ENCODE measurements at regions not wholly inside any gene's neighbourhood (a gene's known extent, or its start where the extent isn't known, plus 50 kb on each side); places are given as distances from the start of the nearest gene placed in this dataset.
"Not testable (repeated sequence)": the region's sequence is repeated elsewhere in the genome, so short reads cannot be mapped to it uniquely, and the experiment has no call there.

GRCh38 chr3:10109-10996 lies 186.2 kb upstream of the CHL1 start:
- ATAC-seq; intact Hi-C loops (cut with DNase I, micrococcal nuclease); DNase-seq: not testable (repeated sequence)

GRCh38 chr3:11734-12133 lies 184.8 kb upstream of the CHL1 start:
- ATAC-seq: peak; percentile 46
- intact Hi-C loops (cut with DNase I, micrococcal nuclease): no loop called here
- DNase-seq: no peak

DNA sequence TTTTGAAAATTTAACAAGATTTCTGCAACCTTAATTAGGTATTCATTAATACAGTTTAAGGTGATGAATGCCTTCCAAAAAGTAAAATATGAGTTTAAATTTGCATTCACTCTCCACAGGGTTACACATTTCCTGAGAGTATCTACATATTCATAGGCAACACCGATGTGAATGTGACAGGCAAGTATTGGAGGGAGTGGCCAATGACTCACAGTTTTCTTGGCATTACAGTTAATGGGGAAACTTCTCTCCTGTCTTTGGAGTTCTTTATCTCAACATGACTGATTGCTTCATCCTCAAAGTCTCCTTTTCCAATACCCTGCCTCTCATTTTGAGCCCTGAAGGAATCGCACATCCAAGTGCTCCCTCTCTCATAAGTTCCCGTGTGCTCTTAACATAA lies 181.9 kb upstream of the CHL1 start:
- intact Hi-C loops (cut with DNase I, micrococcal nuclease): no loop called here
- ATAC-seq (no peak), DNase-seq (no peak)

- DNase-seq (no peak), ATAC-seq (no peak)
- intact Hi-C loops (cut with DNase I, micrococcal nuclease): no loop called here
These were observed 180.2 kb upstream of the CHL1 start for GRCh38 chr3:16366-16765.

DNA sequence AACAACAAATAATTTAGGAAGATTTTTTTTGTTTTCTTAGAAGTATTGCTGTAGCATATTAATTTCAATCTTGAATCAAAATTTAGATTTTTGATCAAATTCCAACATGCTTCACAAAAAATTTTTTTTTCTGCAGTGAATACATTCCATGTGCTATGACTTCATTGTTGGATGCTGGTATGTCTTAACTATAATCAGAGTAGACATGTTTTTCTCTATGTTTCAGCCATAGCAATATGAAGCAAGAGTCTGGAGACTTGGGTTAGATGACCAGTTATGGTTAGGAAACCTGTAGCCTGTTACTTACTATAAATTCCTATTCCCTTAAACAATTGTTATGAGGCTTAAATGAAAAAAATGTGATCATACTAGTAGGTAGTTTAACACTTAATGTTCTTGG lies 176.1 kb upstream of the CHL1 start:
- intact Hi-C loops (cut with DNase I, micrococcal nuclease): no loop called here
- ATAC-seq (no peak), DNase-seq (no peak)

DNA sequence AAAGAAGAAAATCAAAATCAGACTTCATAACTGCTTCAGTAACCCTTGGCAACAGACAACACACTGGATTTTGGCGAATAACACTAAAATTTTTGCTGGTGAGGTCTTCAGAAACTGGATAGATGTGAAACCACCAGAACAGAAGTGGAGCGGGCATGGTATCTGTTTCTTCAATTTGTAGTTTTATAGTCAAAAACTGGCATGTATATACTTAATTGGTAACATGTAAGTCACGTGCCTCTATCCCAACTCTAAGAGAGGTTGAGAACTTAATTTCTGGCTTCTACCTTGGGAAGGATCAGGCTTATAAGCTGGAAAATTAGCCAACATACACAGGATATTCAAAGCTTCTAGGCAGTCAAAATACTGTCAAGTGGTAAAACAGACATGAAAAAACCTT lies 172.6 kb upstream of the CHL1 start:
- intact Hi-C loops (cut with DNase I, micrococcal nuclease): no loop called here
- ATAC-seq (no peak), DNase-seq (no peak)

- ATAC-seq (no peak), DNase-seq (no peak)
- intact Hi-C loops (cut with DNase I, micrococcal nuclease): no loop called here
These were observed 171.5 kb upstream of the CHL1 start for GRCh38 chr3:25056-25455.

- ATAC-seq; DNase-seq; intact Hi-C loops (cut with DNase I, micrococcal nuclease): not testable (repeated sequence)
These were observed 160.6 kb upstream of the CHL1 start for GRCh38 chr3:35985-36384.

DNA sequence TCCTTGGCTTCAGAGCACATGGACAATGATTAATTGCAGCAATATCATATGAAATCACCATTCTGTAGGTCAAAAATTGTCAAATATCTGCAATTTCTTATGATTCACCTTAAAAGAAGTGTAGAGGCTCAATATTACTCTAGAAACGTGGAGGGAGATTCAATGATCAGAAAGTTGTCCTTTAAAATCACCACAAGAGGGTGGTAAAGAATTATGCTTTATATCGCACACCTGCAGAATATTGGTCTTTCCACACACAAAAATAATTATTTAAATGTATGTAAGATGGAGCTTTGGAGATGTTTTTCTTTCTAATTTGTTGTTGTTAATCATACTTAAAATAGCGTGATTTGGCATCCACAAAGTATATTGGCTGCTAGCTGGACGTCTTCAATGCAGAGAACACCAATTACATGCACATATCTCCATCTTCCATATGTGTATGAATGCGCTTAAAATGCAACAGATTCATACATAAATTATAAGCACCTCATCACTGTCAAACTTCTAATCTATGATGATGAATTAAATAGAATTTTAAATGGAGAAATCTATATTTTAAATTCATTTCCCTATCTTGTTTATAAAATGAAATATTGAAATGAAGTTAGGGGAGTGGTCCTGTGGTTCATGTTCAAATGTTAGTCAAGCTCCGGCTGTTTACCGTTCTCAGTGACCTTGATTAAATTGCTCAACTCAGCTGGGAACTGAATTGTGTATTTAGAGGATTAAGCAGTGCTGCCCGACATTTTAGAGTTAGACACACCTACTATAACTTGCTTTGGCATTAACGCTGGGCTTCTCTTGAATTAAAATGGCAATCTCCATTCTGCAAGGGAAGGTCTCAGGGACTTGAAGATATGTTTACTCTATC lies 153.5 kb upstream of the CHL1 start:
- intact Hi-C loops (cut with DNase I, micrococcal nuclease); DNase-seq; ATAC-seq: not testable (repeated sequence)

DNA sequence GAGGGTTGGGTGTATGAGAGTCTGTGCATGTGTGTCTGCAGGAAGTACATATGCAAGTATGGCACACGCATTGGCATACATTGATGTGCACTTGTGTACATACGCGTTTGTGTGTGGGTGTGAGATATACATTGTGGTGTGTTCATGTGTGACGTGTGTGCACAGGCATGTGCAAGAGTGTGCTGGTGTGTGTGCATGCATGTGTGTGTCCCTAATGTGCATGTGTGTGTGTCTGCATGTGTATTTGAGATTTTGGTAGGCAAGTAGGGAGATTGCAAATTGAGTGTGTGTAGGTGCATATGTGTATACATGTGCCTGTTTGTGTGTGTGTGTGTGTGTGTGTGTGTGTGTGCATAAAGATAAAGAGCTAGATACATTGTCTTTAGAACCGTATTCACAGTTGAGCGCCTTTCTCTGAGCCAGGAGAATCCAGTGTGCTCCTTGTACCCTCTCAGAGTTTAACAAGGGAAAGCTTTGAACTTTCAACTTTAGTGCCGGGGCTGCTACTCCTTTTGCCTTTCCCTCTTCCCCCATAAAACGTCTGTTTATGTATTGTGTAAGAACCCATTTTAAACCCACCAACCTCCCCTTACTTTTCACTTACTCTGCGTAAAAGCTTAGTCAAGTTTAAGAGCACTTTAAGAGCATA lies 152.4 kb upstream of the CHL1 start:
- no peak for ATAC-seq
- intact Hi-C loops (cut with DNase I, micrococcal nuclease): no loop called here

DNA sequence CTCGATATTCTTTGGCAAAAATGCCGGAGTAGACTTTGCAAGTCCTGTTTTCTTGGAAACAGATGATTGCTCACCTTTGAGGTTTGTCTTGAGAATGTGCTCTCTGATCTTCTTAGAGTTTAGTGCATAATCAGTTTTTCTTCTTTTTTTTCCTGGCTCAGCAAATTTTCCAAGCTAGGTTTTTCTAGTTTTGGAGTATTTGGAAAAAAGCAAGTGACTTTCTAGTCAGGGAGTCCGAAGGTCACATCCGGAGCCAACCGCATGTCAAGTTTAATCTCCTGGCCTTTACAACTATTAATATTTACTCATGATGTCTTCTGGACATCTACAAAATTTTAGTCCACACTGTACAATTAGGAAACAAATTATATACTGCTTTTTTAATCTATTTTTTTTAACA lies 151.6 kb upstream of the CHL1 start:
- ATAC-seq; intact Hi-C loops (cut with DNase I, micrococcal nuclease); DNase-seq: not testable (repeated sequence)

More for the DNA sequence above, 152.4 kb upstream of the CHL1 start:
- DNase-seq: no peak

- intact Hi-C loops (cut with DNase I, micrococcal nuclease): no loop called here
- ATAC-seq (no peak), DNase-seq (no peak)
These were observed 150.0 kb upstream of the CHL1 start for GRCh38 chr3:46576-46975.

DNA sequence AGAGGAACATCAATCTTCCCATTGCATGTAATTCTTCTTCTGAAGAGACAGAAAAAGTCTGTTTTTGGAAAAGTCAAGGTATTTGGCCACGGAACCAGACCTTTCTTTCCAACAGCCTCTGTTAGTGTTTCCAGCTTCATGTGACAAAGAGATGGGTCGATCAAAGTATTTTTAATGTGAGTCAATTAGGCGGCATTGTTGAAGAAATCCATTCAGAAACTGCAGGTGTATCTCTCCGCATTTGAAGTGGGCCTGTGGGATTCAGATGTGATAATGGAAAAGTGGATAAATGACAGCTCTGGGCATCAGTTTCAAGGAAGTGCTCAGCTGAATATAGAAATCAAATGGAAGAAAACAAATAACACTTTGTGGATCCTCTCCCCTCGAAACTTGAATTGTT lies 143.1 kb upstream of the CHL1 start:
- DNase-seq; ATAC-seq; intact Hi-C loops (cut with DNase I, micrococcal nuclease): not testable (repeated sequence)

DNA sequence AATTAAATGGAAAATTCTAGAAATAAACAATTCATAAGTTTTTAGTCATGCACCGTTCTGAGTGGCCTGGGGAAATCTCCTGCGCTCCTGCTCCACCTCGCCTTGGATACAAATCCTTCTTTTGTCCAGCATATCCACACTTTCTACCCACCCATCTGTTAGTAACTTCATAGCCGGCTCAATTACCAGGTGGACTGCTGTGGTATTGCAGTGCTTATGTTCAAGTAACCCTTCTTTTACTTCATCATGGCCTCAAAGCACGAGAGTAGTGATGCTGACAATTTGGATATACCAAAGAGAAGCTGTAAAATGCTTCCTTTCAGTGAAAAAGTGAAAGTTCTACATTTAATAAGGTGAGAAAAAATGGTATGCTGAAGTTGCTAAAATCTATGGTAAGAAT lies 142.3 kb upstream of the CHL1 start:
- DNase-seq (no peak), ATAC-seq (no peak)
- intact Hi-C loops (cut with DNase I, micrococcal nuclease): no loop called here

DNA sequence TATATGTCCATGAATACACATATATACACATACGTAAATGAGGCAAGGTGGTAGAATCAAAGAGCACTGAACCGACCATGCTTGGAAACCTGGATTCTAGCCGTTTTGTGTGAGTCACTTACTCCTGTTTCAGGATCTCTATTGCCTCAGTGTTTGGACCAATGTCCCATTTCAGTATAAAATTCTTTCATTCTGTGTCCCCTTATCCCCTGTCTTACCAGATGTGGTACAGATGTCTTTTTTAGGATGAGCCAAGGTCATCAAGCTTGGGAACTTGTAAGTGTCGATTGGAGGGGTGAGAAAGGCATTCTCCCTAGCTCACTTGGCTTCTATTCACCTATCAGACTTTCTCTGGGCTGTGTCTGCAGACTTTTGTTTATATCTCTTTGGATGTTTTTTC lies 139.9 kb upstream of the CHL1 start:
- no peak for DNase-seq
- intact Hi-C loops (cut with DNase I, micrococcal nuclease): no loop called here
- no peak for ATAC-seq

DNA sequence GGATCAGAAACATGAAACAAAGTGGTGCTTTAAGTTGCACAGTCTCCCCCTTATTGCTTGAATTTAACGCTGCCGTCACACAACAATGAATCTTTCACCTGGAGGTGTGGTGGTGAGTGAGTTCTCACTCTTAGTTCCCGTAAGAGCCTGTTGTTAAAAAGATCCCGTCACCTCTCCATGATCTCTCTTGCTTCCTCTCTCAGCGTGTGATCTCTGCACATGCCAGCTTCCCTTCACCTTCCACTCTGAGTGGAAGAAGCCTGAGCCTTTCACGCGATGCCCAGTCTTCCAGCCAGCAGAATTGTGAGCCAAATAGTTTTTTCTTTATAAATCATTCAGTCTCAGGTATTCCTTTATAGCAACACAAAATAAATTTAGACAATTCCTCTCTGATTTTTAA lies 136.7 kb upstream of the CHL1 start:
- intact Hi-C loops (cut with DNase I, micrococcal nuclease): no loop called here
- no peak for DNase-seq
- no peak for ATAC-seq

- no peak for ATAC-seq
- no peak for DNase-seq
- intact Hi-C loops (cut with DNase I, micrococcal nuclease): no loop called here
These were observed 133.3 kb upstream of the CHL1 start for GRCh38 chr3:63095-63765.

GRCh38 chr3:69690-70089 lies 126.9 kb upstream of the CHL1 start:
- intact Hi-C loops (cut with DNase I, micrococcal nuclease): no loop called here
- DNase-seq (no peak), ATAC-seq (no peak)

- DNase-seq: no peak
- intact Hi-C loops (cut with DNase I, micrococcal nuclease): no loop called here
- no peak for ATAC-seq
These were observed 123.8 kb upstream of the CHL1 start for GRCh38 chr3:72776-73175.

All from left colon (tissue), 2 donors.